HCT116 (cell line): ENCODE measurements at regions not wholly inside any gene's neighbourhood (a gene's known extent, or its start where the extent isn't known, plus 50 kb on each side); places are given as distances from the start of the nearest gene placed in this dataset.

Source experiments
- CBX3 ChIP-seq: IDR thresholded peaks from 2 replicates; pipeline ENCODE4 v1.6.1; 2012; ENCODE audit warnings: low read depth
- EZH2phosphoT487 ChIP-seq: fragments of 200-600 bp; IDR thresholded peaks from 2 replicates; pipeline ENCODE4 v1.6.1; 2018; ENCODE audit warnings: antibody characterized with exemption, borderline replicate concordance
- POLR2A ChIP-seq: IDR thresholded peaks from 2 replicates; pipeline ENCODE4 v1.7.0; 2011; ENCODE audit warnings: borderline replicate concordance; ENCODE audit not compliant: insufficient read depth, insufficient read length; ENCODE audit errors: extremely low read depth
- RAD21 ChIP-seq: IDR thresholded peaks from 2 replicates; pipeline ENCODE4 v1.6.1; 2012; ENCODE audit warnings: low read depth, mild to moderate bottlenecking
- SIN3A ChIP-seq: IDR thresholded peaks from 2 replicates; pipeline ENCODE4 v1.6.1; 2012; ENCODE audit warnings: low read depth
- SP1 ChIP-seq: IDR thresholded peaks from 2 replicates; pipeline ENCODE4 v1.6.1; 2012; ENCODE audit warnings: low read depth
- YY1 ChIP-seq: IDR thresholded peaks from 2 replicates; pipeline ENCODE4 v1.6.1; 2011; ENCODE audit warnings: low read length, low read depth, moderate library complexity, mild to moderate bottlenecking; ENCODE audit not compliant: insufficient replicate concordance; ENCODE audit errors: extremely low read depth
- TF ChIP-seq, protein P1 (sequence below), 3 experiments: fragments of 200-600 bp in 1 of 3; sonication (generic) in 1 of 3; IDR thresholded peaks in 2 of 3; conservative IDR thresholded peaks in 1 of 3; 2 replicates each; pipeline ENCODE4 v1.5.1; 2012 to 2017; ENCODE audit warnings: low read depth in 2 of 3, low read length in 2 of 3, antibody characterized with exemption in 1 of 3, borderline replicate concordance in 1 of 3, control low read depth in 1 of 3, mild to moderate bottlenecking in 1 of 3, mixed read lengths in 1 of 3, mixed run types in 1 of 3, moderate library complexity in 1 of 3; ENCODE audit not compliant: insufficient read depth in 1 of 3
- TF ChIP-seq, protein P2 (sequence below): IDR thresholded peaks from 2 replicates; pipeline ENCODE4 v1.6.1; 2012

DNA sequence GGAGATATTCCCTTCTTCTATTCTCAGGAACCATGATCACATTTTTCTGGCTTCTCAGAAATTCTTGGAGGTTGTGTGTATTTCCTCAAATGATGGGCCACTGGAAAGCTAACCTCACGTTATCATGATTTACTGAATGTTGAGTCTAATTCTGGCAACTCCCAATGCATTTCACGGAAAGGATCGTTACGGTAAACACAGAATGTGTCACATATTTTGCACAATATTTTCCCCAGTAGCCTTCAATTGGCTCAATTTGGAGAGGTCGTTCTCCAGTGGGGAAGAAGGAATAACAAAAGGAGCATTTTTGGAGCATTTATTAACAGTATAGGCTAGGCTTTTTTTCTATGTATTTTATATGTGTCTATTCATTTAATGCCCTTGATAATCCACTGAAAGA, 450.3 kb downstream of the HAPSTR1 start:
- TF ChIP-seq RAD21 (no peak), SIN3A (no peak), POLR2A (no peak), SP1 (no peak), CBX3 (no peak), EZH2phosphoT487 (no peak), YY1 (no peak)
- TF ChIP-seq, protein P1, sequence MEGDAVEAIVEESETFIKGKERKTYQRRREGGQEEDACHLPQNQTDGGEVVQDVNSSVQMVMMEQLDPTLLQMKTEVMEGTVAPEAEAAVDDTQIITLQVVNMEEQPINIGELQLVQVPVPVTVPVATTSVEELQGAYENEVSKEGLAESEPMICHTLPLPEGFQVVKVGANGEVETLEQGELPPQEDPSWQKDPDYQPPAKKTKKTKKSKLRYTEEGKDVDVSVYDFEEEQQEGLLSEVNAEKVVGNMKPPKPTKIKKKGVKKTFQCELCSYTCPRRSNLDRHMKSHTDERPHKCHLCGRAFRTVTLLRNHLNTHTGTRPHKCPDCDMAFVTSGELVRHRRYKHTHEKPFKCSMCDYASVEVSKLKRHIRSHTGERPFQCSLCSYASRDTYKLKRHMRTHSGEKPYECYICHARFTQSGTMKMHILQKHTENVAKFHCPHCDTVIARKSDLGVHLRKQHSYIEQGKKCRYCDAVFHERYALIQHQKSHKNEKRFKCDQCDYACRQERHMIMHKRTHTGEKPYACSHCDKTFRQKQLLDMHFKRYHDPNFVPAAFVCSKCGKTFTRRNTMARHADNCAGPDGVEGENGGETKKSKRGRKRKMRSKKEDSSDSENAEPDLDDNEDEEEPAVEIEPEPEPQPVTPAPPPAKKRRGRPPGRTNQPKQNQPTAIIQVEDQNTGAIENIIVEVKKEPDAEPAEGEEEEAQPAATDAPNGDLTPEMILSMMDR (IDR thresholded peaks at IDR 0.05 in 2 of 3, conservative IDR thresholded peaks at IDR 0.05 in 1 of 3; ENCODE audit: borderline replicate concordance in 1 of 3, insufficient read depth in 1 of 3, low read depth in 2 of 3, low read length in 2 of 3), result no peak
- TF ChIP-seq, protein P2, sequence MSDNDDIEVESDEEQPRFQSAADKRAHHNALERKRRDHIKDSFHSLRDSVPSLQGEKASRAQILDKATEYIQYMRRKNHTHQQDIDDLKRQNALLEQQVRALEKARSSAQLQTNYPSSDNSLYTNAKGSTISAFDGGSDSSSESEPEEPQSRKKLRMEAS, result no peak
